B cell (primary cell): ENCODE measurements at regions not wholly inside any gene's neighbourhood (a gene's known extent, or its start where the extent isn't known, plus 50 kb on each side); places are given as distances from the start of the nearest gene placed in this dataset.

ENCODE experiments used
- ATAC-seq: fragments of 200-7000 bp; cut with Tn5 transposase; one replicate; pipeline ENCODE4 v1.10.0; 2021; ENCODE audit warnings: low read depth, mild to moderate bottlenecking, moderate number of reproducible peaks, moderate library complexity
- CTCF ChIA-PET: fragments of 350-600 bp; sonication (Branson Sonifier 250); formaldehyde crosslinking; loops from one replicate; lab custom pipeline; 2021; ENCODE audit warnings: antibody characterized with exemption, inconsistent platforms; lab: Charles Lee
- POLR2A ChIA-PET: fragments of 350-600 bp; sonication (Branson Sonifier 250); formaldehyde crosslinking; loops from one replicate; lab custom pipeline; 2021; ENCODE audit warnings: antibody characterized with exemption; lab: Charles Lee
- DNase-seq: peaks from one replicate; pipeline ENCODE4 v3.0.0; 2013
- H2AFZ ChIP-seq: 2 replicates; pipeline ENCODE4 v1.6.1; 2012; ENCODE audit warnings: mild to moderate bottlenecking, low read depth, low read length; ENCODE audit not compliant: insufficient read depth, poor library complexity, severe bottlenecking
- H3K27ac ChIP-seq, 2 donors: 1 replicate in 1 of 2; 2 replicates in 1 of 2; pipeline ENCODE4 v1.5.1; 2012 to 2013; ENCODE audit warnings: low read length in 2 of 2, mild to moderate bottlenecking in 2 of 2, moderate library complexity in 1 of 2
- H3K27me3 ChIP-seq, 4 experiments: fragments of 200-600 bp in 1 of 4; sonication (generic) in 1 of 4; replicated peaks in 1 of 4; 1 replicate in 2 of 4; 2 replicates in 2 of 4; pipeline versions ENCODE4 v1.6.1 to v1.7.0; 2013 to 2016; ENCODE audit warnings: low read length in 3 of 4, mild to moderate bottlenecking in 2 of 4, mixed read lengths in 1 of 4, moderate library complexity in 1 of 4; ENCODE audit not compliant: insufficient read depth in 4 of 4, control insufficient read depth in 3 of 4; ENCODE audit errors: control extremely low read depth in 1 of 4
- H3K36me3 ChIP-seq, 2 experiments: replicated peaks in 1 of 2; 1 replicate in 1 of 2; 2 replicates in 1 of 2; pipeline versions ENCODE4 v1.6.1 to v1.7.1; 2013; ENCODE audit warnings: low read length in 1 of 2; ENCODE audit not compliant: insufficient read depth in 2 of 2, control insufficient read depth in 1 of 2; ENCODE audit errors: control extremely low read depth in 1 of 2, extremely low read depth in 1 of 2
- H3K4me1 ChIP-seq, 2 donors: fragments of 200-600 bp in 1 of 2; sonication (generic) in 1 of 2; 1 replicate in 1 of 2; 2 replicates in 1 of 2; pipeline versions ENCODE4 v1.5.1 to v1.6.1; 2013 to 2017; ENCODE audit warnings: low read length in 2 of 2; ENCODE audit not compliant: control insufficient read depth in 2 of 2, insufficient read depth in 2 of 2
- H3K4me2 ChIP-seq: replicated peaks from 2 replicates; pipeline ENCODE3; 2012; ENCODE audit warnings: mild to moderate bottlenecking, low read depth, low read length; ENCODE audit not compliant: poor library complexity, severe bottlenecking
- H3K4me3 ChIP-seq, 5 experiments: fragments of 200-600 bp in 1 of 5; sonication (generic) in 1 of 5; 1 replicate in 3 of 5; 2 replicates in 2 of 5; pipeline versions ENCODE4 v1.5.1 to v1.7.0; 2011 to 2016; ENCODE audit warnings: low read length in 4 of 5, mild to moderate bottlenecking in 4 of 5, low read depth in 2 of 5, control low read depth in 1 of 5, moderate library complexity in 1 of 5; ENCODE audit not compliant: insufficient read depth in 1 of 5; ENCODE audit errors: control extremely low read depth in 1 of 5, extremely low read depth in 1 of 5
- H3K79me2 ChIP-seq: fragments of 200-600 bp; sonication (generic); one replicate; pipeline ENCODE4 v1.6.0; 2016; ENCODE audit warnings: low read length; ENCODE audit not compliant: control insufficient read depth, insufficient read depth
- H3K9ac ChIP-seq: fragments of 200-600 bp; sonication (generic); 2 replicates; pipeline ENCODE4 v1.6.1; 2017; ENCODE audit warnings: mild to moderate bottlenecking, low read length, moderate library complexity
- H3K9me3 ChIP-seq, 3 donors: one replicate each; pipeline versions ENCODE4 v1.6.1 to v1.7.1; 2013; ENCODE audit warnings: low read length in 2 of 3; ENCODE audit not compliant: control insufficient read depth in 2 of 3, insufficient read depth in 1 of 3; ENCODE audit errors: control extremely low read depth in 1 of 3
- H4K20me1 ChIP-seq: 2 replicates; pipeline ENCODE4 v1.6.0; 2012; ENCODE audit warnings: mild to moderate bottlenecking, low read length; ENCODE audit not compliant: insufficient read depth, control insufficient read depth, poor library complexity, severe bottlenecking
- H3K27ac Mint-ChIP-seq: one replicate; pipeline ENCODE4 v1.8.0; 2021; ENCODE audit warnings: mixed read lengths
- H3K27me3 Mint-ChIP-seq: one replicate; pipeline ENCODE4 v1.8.0; 2021; ENCODE audit warnings: mixed read lengths
- H3K4me1 Mint-ChIP-seq: one replicate; pipeline ENCODE4 v1.8.0; 2021; ENCODE audit warnings: mixed read lengths
- H3K4me3 Mint-ChIP-seq: one replicate; pipeline ENCODE4 v1.8.0; 2021; ENCODE audit warnings: mixed read lengths
- H3K9me3 Mint-ChIP-seq: one replicate; pipeline ENCODE4 v1.8.0; 2022; ENCODE audit warnings: mixed read lengths; ENCODE audit not compliant: insufficient read depth
- CTCF ChIP-seq: fragments of 200-600 bp; IDR thresholded peaks from one replicate; pipeline ENCODE4 v1.8.0; 2022; ENCODE audit warnings: antibody characterized with exemption, mild to moderate bottlenecking
- EZH2 ChIP-seq: IDR thresholded peaks from 2 replicates; pipeline ENCODE4 v1.6.1; 2012; ENCODE audit warnings: borderline replicate concordance, low read depth, mild to moderate bottlenecking, moderate library complexity, low read length; ENCODE audit not compliant: insufficient read depth, poor library complexity, severe bottlenecking
- WGBS: methylation state at CpG from one replicate; pipeline ENCODE4 v1.1.5; 2013; ENCODE audit warnings: missing lambda C conversion rate; ENCODE audit not compliant: insufficient coverage; 5-methylcytosine and 5-hydroxymethylcytosine counted together
- intact Hi-C: fragments of 100-400 bp; cut with micrococcal nuclease; formaldehyde crosslinking; loops from one replicate; pipeline ENCODE4 v1.10.0; 2022

- H3K4me2 ChIP-seq = no peak overlapping the region
- H2AFZ ChIP-seq = no peak overlapping the region
- intact Hi-C loops = no loop called here
- ATAC-seq (no peak), DNase-seq (no peak)
- Mint-ChIP-seq H3K4me1 (no peaks in the 10 kb centered on the region), H3K27me3 (no peaks in the 10 kb centered on the region), H3K27ac (no peak overlapping the region), H3K9me3 (no peaks in the 10 kb centered on the region), H3K4me3 (no peak overlapping the region)
- H3K79me2 ChIP-seq = no peaks in the 10 kb centered on the region
- ChIA-PET CTCF (no interaction called here), POLR2A (no interaction called here)
- 100% methylated on average over 2 of the region's 6 CpGs for WGBS
- H3K36me3 ChIP-seq = no peaks in the 10 kb centered on the region
- H3K4me1 ChIP-seq = no peaks in the 10 kb centered on the region
- no peak overlapping the region for H3K27ac ChIP-seq
- H3K4me3 ChIP-seq = no peak overlapping the region
- H3K9me3 ChIP-seq = peaks cover 0 to 2% (median 2%) of the 10 kb centered on the region in 3 donors
- no peaks in the 10 kb centered on the region for H4K20me1 ChIP-seq
- H3K9ac ChIP-seq = no peak overlapping the region
- TF ChIP-seq EZH2 = no peak
- no peak for TF ChIP-seq CTCF
- no peaks in the 10 kb centered on the region for H3K27me3 ChIP-seq
These were observed 390.8 kb downstream of the POM121L12 start for GRCh38 chr7:53426145-53426750.

DNA sequence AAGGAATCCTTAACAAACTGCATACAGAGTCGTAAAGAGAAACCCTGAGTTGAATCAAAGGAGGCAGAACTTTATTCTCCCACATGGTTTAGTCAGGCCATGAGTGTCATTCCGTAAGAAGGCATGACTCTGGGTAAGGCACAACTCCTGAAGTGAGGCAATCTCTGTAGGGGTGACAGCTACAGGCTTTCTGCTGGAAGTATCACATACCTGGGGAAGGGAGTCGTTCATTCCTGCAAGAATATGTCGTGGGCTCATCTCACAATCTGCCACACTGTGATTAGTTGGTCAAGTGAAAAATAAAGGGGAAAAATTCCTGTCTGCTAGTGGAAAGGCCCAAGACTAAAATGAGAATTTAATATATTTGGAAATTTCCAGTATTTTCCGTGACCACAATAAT is 392.6 kb downstream of the POM121L12 start:
- no peaks in the 10 kb centered on the region for H3K79me2 ChIP-seq
- Mint-ChIP-seq H3K9me3 (no peaks in the 10 kb centered on the region), H3K27ac (no peak overlapping the region), H3K4me1 (no peaks in the 10 kb centered on the region), H3K4me3 (no peak overlapping the region), H3K27me3 (no peaks in the 10 kb centered on the region)
- H4K20me1 ChIP-seq = no peaks in the 10 kb centered on the region
- no peaks in the 10 kb centered on the region for H3K4me1 ChIP-seq
- ChIA-PET CTCF (no interaction called here), POLR2A (no interaction called here)
- 80% methylated on average over 1 of the region's 5 CpGs for WGBS
- ATAC-seq (no peak), DNase-seq (no peak)
- no peak overlapping the region for H3K4me2 ChIP-seq
- intact Hi-C loops = no loop called here
- no peaks in the 10 kb centered on the region for H3K36me3 ChIP-seq
- H2AFZ ChIP-seq = no peak overlapping the region
- no peak overlapping the region for H3K9ac ChIP-seq
- no peak overlapping the region for H3K27ac ChIP-seq
- no peaks in the 10 kb centered on the region for H3K27me3 ChIP-seq
- H3K9me3 ChIP-seq = peaks cover 0 to 2% (median 2%) of the 10 kb centered on the region in 3 donors
- TF ChIP-seq EZH2 (no peak), CTCF (no peak)
- no peak overlapping the region for H3K4me3 ChIP-seq
